ENCODE measurements at regions not wholly inside any gene's neighbourhood (a gene's known extent, or its start where the extent isn't known, plus 50 kb on each side); places are given as distances from the start of the nearest gene placed in this dataset.
"Not testable (repeated sequence)": the region's sequence is repeated elsewhere in the genome, so short reads cannot be mapped to it uniquely, and the experiment has no call there.

DNA sequence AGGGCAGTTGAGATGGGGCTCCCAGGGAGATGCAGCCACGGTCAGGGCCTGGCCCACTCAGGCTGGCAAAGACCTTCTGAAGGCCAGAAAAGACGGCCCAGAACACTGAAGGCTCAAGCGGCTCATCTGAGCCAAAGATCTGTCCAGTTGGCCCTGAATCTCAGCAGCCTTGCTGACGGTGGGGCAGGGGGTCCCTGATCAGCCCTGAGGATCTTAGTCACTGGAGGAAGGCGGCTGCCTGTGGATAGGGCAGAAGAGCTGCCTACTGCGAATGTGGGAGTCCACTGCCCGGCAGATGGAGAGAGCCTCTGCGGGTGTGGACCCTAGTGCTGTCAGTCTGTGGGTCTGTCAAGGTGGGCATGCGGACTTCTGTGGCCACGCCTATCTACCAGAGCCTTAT, 1738.2 kb downstream of the TP53TG3F start:
- DNase-seq = no peak
- H3K4me3 ChIP-seq (ENCODE audit: insufficient read depth, low read depth, low read length) = no peak overlapping the region
- no peaks in the 10 kb centered on the region for H3K27me3 ChIP-seq (ENCODE audit: control insufficient read depth, insufficient read depth, low read length)
- no peaks in the 10 kb centered on the region for H3K36me3 ChIP-seq (replicated peaks; ENCODE audit: control insufficient read depth, insufficient read depth, low read length)

DNA sequence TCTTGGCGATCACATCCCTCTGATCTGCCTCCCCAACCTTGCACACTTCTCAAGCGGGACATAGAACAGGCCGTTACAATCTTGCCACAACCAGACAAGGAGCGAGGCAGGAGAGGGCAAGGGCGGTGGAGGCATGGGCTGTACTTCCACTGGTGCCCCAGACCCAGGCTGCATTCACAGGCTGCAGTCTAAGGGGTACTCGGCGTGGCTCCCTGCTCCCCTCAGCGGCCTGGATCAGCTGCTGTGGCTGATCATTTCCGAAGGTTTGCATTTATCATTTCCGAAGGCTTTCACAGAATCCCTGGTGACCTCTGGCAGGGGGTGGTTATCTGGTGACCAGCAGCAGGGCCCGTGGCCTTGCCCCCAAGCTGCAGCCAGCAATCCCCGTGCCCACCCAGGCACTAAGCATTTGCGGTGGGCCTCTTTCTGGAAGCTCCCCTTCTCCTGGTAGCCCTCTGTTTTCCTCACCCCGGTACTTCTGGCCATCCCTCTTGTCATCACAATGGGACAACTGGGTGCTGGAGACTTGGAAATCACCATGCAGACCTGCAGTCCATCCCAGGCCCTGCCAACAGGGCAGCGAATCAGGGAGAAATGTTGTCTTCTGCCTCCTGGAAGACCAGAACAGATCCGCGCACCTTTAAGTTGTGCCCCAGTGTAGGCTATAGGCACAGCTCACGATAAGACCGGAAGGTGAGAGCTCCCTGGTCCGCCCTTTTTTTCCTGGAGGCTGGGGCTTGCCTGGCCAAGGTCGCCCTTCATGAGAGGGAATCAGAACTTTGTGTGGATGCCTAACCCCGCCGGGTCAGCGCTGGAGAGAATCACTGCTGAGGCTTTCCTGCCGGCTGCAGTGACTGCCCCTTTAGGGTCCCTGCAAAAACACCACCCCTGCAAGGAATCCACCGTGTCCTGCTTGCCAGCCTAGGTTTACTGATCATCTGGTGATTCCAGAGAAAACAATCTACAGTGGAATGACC, 1739.1 kb downstream of the TP53TG3F start:
- no peak for DNase-seq
- Histone ChIP-seq H3K36me3 (replicated peaks; ENCODE audit: control insufficient read depth, insufficient read depth, low read length) (no peaks in the 10 kb centered on the region), H3K27me3 (ENCODE audit: control insufficient read depth, insufficient read depth, low read length) (no peaks in the 10 kb centered on the region), H3K4me3 (ENCODE audit: insufficient read depth, low read depth, low read length) (no peak overlapping the region)

DNA sequence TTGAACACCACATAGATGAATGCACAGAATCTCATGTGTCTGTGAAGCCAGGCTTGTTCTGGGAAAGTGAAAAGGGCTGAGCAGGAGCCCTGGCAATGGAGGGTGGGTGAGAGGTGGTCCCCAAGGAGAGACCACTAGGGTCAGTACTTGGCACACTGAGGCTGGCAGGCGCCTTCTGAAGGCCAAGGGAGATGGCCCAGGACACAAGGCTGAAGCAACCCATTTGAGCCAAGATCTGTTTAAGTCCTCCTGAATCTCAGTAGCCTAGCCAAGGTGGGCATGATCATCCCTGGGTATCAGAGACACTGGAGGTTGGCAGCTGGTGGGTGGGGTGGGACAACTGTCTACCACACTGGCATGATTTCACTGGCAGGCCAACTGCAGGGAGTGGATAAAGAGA, 1741.2 kb downstream of the TP53TG3F start:
- Histone ChIP-seq H3K27me3 (ENCODE audit: control insufficient read depth, insufficient read depth, low read length) (no peaks in the 10 kb centered on the region), H3K36me3 (replicated peaks; ENCODE audit: control insufficient read depth, insufficient read depth, low read length) (no peaks in the 10 kb centered on the region), H3K4me3 (ENCODE audit: insufficient read depth, low read depth, low read length) (no peak overlapping the region)
- no peak for DNase-seq

DNA sequence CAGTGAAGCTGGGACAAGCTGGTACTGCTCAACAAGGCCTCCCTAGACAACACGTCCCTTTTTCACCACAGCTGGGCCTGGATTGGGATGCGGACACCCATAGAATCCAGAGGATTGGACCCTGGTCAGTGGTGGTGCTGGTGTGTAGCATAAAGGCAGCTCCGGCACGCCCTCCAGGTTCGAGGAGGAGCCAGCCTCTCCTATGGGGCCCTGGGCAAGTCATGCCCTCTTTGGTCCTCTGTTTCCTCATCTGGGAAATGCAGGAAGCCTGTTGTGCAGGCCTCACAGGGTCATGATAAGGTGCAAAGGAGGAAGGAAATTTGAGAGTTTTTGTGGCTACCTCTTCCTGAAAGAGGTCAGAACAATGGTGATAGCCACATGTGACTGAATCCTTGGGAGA, 1741.7 kb downstream of the TP53TG3F start:
- Histone ChIP-seq H3K4me3 (ENCODE audit: insufficient read depth, low read depth, low read length) (no peak overlapping the region), H3K27me3 (ENCODE audit: control insufficient read depth, insufficient read depth, low read length) (no peaks in the 10 kb centered on the region), H3K36me3 (replicated peaks; ENCODE audit: control insufficient read depth, insufficient read depth, low read length) (no peaks in the 10 kb centered on the region)
- DNase-seq = no peak

DNA sequence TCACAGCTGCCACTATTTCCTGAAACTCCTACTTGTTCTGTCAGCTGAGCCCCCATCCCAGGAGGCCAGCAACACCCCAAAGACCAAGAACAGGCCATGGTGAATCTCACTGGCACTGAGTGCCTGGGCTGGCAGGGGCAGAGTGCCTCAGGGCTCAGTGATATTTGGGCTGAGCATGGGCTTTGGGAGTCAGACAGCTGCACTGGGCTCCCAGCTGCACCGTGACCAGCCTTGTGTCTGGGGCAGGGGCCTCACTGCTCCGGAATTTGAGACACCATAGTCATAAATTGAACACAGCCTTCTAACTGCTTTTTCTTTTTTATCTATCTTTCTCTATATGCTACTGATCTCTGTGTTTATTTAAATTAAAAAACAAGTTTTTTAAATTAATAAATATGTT, 1744.2 kb downstream of the TP53TG3F start:
- no peak for DNase-seq
- Histone ChIP-seq H3K27me3 (ENCODE audit: control insufficient read depth, insufficient read depth, low read length) (no peaks in the 10 kb centered on the region), H3K4me3 (ENCODE audit: insufficient read depth, low read depth, low read length) (no peak overlapping the region), H3K36me3 (replicated peaks; ENCODE audit: control insufficient read depth, insufficient read depth, low read length) (no peaks in the 10 kb centered on the region)

DNA sequence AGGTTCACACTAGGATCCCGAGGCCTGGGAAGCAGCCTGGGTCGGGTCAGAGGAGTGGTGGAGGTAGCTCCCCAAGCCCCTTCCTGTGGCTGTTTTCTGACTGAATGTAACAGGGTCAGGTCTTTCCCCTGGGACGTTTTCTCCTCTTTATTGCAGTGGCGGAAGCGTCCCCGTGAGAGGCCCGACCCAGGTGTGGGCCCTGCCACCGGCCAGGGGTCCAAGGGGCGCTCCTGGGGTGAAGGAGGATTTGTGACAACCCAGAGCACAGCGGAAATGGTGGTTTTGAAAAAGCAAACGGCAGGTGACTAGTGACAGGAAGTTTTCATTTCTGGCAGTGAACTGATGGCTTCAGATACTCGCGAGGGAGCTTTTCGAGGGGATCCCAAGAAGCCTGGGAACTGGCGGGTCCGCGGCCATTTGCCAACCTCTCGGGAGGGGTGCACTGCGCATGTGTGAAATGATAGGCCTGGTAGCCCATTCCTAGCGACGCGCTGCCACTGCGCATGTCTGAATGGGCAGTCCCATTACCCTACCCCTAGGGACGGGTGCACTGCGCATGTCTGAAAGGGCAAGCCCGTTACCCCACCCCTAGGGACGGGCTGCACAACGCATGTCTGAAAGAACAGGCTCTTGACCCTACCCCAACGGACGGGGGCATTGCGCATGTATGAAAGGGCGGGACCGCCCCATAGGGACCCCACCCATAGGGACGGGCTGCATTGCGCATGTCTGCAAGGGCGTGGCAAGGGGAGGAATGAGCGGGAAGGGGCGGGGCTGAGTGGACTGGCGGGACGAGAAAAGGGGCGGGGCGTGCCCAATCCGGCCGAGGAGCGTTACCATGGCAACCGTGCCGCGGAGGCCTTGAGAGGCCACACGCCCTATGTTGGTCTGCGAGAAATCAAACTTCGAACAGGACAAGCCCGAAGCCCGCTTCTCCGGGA, 1747.9 kb downstream of the TP53TG3F start:
- no peaks in the 10 kb centered on the region for H3K36me3 ChIP-seq (replicated peaks; ENCODE audit: control insufficient read depth, insufficient read depth, low read length)
- no peak for DNase-seq

DNA sequence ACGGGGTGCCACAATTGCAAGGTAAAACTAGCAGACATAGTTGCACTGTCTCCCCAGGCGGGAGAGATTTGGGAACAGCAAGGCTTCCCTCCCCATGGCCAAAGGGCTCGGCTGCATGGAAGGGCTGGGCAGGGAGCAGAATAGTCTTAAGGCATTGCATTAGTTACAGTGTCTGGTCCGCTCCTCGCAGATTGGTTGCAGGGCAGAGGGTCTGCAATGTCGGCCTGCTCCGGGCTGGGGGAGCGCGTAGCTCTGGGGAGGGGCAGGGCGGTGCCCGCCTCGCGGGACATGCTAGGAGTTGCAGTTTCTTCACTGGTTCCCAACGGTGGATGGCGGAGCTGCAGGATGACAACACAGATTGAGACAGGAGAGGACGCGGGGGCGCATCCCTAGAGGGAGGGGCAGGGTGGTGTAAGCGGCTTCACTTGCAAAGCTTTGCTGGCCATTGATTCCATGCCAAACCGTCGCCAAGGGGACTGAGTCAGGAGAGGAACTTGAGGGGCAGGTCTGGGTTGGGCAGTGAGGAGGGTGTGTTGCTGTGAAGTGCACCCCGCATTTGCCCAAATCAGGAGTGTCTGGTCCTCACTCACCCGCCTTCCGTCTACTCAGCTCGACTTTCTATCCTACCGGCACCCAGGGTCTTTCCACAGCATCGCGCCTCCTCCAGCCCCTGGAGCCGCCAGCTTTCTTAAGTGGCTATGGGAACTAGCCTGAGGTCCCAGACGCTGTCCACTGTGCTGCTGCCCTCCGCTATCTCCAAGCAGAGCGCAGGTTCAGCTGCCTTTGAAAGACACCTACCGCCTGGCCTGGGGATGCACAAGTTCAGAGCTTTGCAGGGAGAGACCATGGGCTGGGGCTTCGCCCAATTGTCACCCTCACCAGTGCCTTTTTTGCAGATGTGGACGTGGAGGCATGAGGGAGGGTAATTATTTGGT, 1748.9 kb downstream of the TP53TG3F start:
- no peak for DNase-seq
- Histone ChIP-seq H3K4me3 (ENCODE audit: insufficient read depth, low read depth, low read length) (no peak overlapping the region), H3K36me3 (replicated peaks; ENCODE audit: control insufficient read depth, insufficient read depth, low read length) (no peaks in the 10 kb centered on the region), H3K27me3 (ENCODE audit: control insufficient read depth, insufficient read depth, low read length) (no peaks in the 10 kb centered on the region)

More for the DNA sequence above, 1747.9 kb downstream of the TP53TG3F start:
- H3K4me3 ChIP-seq (ENCODE audit: insufficient read depth, low read depth, low read length) = no peak overlapping the region
- H3K27me3 ChIP-seq (ENCODE audit: control insufficient read depth, insufficient read depth, low read length) = no peaks in the 10 kb centered on the region

DNA sequence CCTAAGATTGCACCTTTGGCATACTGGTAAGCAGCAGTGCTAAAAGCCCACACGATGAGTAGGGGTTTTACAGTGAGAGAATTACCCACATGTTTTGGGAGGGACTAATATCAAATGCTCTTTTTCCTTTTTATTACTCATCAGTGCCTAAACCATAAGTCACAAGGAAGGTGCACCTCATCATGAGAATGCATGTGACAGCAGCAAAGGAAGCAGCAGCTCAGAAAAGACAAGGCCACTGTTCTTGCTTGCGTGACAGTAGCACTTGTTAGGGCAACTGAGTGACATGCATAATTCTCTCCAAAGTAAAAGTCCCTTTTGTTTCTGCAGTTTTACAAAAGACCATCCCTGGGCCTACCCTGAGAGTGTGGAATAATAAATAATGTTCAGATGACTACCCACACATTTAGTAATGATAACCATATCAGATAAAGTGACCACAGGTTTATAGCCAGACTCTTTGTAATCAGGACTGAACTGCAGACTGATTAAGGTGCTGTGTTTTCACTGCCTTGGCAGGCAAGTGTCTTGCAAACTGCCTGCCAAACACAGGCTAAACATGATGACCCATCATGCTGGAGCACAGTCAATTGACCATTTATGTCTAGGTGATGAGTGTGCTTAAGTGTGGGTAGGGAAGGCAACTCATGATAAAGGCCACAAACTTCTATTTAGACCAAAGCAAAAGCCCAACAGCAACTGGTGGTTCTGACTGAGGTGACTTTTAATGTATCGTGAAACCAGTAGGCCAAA, 1751.4 kb downstream of the TP53TG3F start:
- no peak overlapping the region for H3K4me3 ChIP-seq (ENCODE audit: insufficient read depth, low read depth, low read length)
- DNase-seq = no peak
- no peaks in the 10 kb centered on the region for H3K27me3 ChIP-seq (ENCODE audit: control insufficient read depth, insufficient read depth, low read length)
- no peaks in the 10 kb centered on the region for H3K36me3 ChIP-seq (replicated peaks; ENCODE audit: control insufficient read depth, insufficient read depth, low read length)

DNA sequence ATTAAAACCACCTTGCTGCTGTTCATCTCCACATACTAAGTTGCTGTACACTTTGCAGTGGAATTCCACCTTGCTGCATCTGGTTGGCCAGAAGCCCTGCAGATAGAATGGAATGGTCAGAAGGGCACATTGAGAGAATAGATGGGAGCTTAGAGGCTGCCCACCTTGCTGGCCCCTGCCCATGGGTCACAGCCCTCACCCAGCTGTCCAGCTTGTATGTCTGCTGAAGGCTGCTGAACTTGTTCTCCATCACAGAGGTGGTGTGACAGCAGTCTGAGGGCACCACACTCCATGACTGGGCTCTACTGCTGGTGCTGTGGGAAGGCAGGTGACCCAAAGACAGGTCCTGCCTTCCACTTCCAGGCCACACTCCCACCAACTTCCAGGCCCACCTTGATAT, 1755.4 kb downstream of the TP53TG3F start:
- H3K36me3 ChIP-seq (replicated peaks; ENCODE audit: control insufficient read depth, insufficient read depth, low read length) = no peaks in the 10 kb centered on the region
- DNase-seq = no peak
- no peaks in the 10 kb centered on the region for H3K27me3 ChIP-seq (ENCODE audit: control insufficient read depth, insufficient read depth, low read length)
- H3K4me3 ChIP-seq (ENCODE audit: insufficient read depth, low read depth, low read length) = no peak overlapping the region

DNA sequence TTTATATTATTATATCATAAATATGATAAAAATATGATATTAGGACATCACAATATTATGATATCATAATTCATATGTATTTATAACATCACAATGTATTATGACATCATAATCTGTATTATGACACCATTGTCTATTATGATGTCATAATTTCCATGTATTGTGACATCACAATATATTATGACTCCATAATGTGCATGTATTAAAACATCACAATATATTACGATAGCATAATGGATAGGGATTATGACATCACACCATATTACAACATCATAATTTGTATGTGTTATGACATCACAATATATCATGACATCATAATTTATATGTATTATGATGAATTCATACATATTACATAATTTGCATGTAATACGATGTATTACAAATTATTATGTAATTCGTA, 1755.9 kb downstream of the TP53TG3F start:
- H3K4me3 ChIP-seq (ENCODE audit: insufficient read depth, low read depth, low read length) = no peak overlapping the region
- no peaks in the 10 kb centered on the region for H3K27me3 ChIP-seq (ENCODE audit: control insufficient read depth, insufficient read depth, low read length)
- H3K36me3 ChIP-seq (replicated peaks; ENCODE audit: control insufficient read depth, insufficient read depth, low read length) = no peaks in the 10 kb centered on the region
- no peak for DNase-seq

DNA sequence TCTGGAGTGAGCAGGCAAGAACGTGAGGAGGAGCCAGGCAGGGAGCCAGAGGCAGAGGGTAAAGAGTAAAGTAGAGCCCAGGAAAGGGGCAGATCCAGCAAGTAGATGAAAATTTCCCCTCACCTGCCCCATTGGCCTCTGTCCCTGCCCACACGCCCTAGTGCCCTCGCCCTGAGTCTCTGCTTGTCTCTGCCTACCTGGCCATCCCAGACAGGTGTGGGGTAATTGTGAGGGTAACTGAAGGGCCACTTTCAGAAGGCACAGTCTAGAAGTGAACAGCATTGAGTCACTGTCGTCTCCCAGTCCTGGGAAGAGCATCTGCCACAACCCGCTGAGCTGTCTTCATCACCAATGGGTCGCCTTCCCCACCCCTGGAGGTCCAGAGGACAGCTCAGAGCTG, 1756.8 kb downstream of the TP53TG3F start:
- not testable (repeated sequence) for H3K36me3 ChIP-seq (replicated peaks; ENCODE audit: control insufficient read depth, insufficient read depth, low read length); H3K27me3 ChIP-seq (ENCODE audit: control insufficient read depth, insufficient read depth, low read length); H3K4me3 ChIP-seq (ENCODE audit: insufficient read depth, low read depth, low read length); DNase-seq

DNA sequence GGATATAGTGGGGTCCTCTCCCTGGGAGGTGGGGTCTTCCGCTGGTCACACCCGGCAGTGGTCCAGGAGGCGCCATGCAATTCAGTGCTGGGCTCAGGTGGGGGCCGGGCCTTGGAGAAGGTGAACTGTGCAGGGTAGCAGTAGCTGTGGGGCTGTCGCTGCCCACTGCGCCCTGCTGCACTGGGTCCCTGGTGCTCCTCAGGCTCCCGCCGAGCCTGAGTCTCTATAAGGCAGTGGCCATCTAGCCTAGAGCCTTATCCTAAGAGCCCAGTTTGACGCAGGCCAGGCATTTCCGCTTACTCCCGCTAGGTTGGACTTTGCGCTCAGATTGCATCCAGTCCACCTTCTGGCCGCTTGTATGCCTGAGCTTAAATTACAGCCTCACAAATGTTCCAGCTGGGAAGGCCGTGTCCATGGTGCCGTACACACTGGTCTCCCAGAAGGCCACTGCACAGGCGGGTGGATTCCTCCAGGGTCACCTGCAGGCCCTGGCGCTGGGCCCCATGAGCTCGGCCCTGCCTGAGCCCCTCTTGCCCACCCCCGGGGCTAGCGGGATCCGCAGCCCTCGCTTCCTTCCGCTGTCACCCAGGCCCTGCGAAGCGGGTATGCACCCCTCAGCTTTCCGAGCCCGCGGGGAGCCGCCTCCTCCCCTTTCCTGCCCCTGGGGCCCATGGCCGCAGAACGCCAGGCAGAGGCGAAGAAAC, 1762.2 kb downstream of the TP53TG3F start:
- no peak for DNase-seq
- Histone ChIP-seq H3K4me3 (ENCODE audit: insufficient read depth, low read depth, low read length) (no peak overlapping the region), H3K36me3 (replicated peaks; ENCODE audit: control insufficient read depth, insufficient read depth, low read length) (no peaks in the 10 kb centered on the region), H3K27me3 (ENCODE audit: control insufficient read depth, insufficient read depth, low read length) (no peaks in the 10 kb centered on the region)

DNA sequence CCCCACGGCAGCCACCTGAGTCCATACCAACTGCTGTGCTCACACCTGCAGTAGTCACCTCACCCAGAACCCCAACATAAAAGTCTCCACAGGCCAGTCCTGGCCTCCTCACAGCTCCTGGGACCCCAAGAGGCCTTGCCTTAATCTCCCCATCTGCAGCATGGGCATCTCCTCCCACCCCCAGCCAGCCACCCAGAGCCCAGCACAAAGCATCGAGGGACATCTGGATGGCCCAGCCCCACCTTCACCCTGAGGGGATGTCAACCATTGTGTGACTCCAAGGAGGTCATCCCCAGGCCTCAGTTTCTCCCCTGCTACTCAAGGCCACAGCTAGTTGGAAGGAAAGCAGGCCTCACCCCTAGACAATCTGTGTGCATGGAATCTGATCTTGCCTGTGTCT, 1775.3 kb downstream of the TP53TG3F start:
- H3K4me3 ChIP-seq (ENCODE audit: insufficient read depth, low read depth, low read length) = no peak overlapping the region
- H3K36me3 ChIP-seq (replicated peaks; ENCODE audit: control insufficient read depth, insufficient read depth, low read length) = no peaks in the 10 kb centered on the region
- no peaks in the 10 kb centered on the region for H3K27me3 ChIP-seq (ENCODE audit: control insufficient read depth, insufficient read depth, low read length)
- no peak for DNase-seq

Data from H7 (cell line).